GM12875 (cell line): ENCODE measurements at regions not wholly inside any gene's neighbourhood (a gene's known extent, or its start where the extent isn't known, plus 50 kb on each side); places are given as distances from the start of the nearest gene placed in this dataset.

Experiments
- H3K4me3 ChIP-seq: one replicate; pipeline ENCODE4 v1.5.1; 2011; ENCODE audit warnings: low read depth, low read length, control low read depth
- CTCF ChIP-seq: IDR thresholded peaks from 2 replicates; pipeline ENCODE4 v1.5.1; 2011; ENCODE audit warnings: low read depth, mild to moderate bottlenecking, control low read depth, inconsistent platforms, low read length, moderate library complexity, borderline replicate concordance; ENCODE audit not compliant: insufficient read depth

GRCh38 chr1:220386494-220387195 is 114.4 kb upstream of the RAB3GAP2 start:
- H3K4me3 ChIP-seq = no peak overlapping the region
- TF ChIP-seq CTCF = no peak

- TF ChIP-seq CTCF = no peak
- no peak overlapping the region for H3K4me3 ChIP-seq
Measured at GRCh38 chr1:220385158-220385557, 112.9 kb upstream of the RAB3GAP2 start.

- no peak for TF ChIP-seq CTCF
- H3K4me3 ChIP-seq = no peak overlapping the region
Measured at GRCh38 chr1:220382994-220383393, 110.7 kb upstream of the RAB3GAP2 start.

GRCh38 chr1:220380885-220381284 is 108.6 kb upstream of the RAB3GAP2 start:
- no peak for TF ChIP-seq CTCF
- no peak overlapping the region for H3K4me3 ChIP-seq

GRCh38 chr1:220378571-220379302 is 106.5 kb upstream of the RAB3GAP2 start:
- TF ChIP-seq CTCF = no peak
- no peak overlapping the region for H3K4me3 ChIP-seq

- H3K4me3 ChIP-seq = no peak overlapping the region
- no peak for TF ChIP-seq CTCF
Measured at GRCh38 chr1:220375715-220376114, 103.5 kb upstream of the RAB3GAP2 start.

GRCh38 chr1:220374449-220374848 is 102.2 kb upstream of the RAB3GAP2 start:
- no peak for TF ChIP-seq CTCF
- H3K4me3 ChIP-seq = no peak overlapping the region
